Thoracic aorta (tissue), 2 donors: ENCODE measurements at regions not wholly inside any gene's neighbourhood (a gene's known extent, or its start where the extent isn't known, plus 50 kb on each side); places are given as distances from the start of the nearest gene placed in this dataset.

Experiments used
- ATAC-seq: fragments of 150-250 bp; one replicate; pipeline ENCODE4 v1.8.0; 2017; ENCODE audit warnings: low read depth; ENCODE audit not compliant: insufficient number of reproducible peaks, low FRiP score
- DNase-seq: peaks from one replicate; pipeline ENCODE4 v3.0.0-alpha.2; 2020; ENCODE audit warnings: low spot score
- H3K27ac ChIP-seq, 2 donors: fragments of 200-600 bp; sonication (generic); 1 replicate in 1 of 2; 2 replicates in 1 of 2; pipeline ENCODE4 v1.5.1; 2016; ENCODE audit warnings: mild to moderate bottlenecking in 2 of 2, moderate library complexity in 2 of 2
- H3K27me3 ChIP-seq: fragments of 200-600 bp; sonication (generic); replicated peaks from 2 replicates; pipeline ENCODE4 v1.6.0; 2016; ENCODE audit warnings: mild to moderate bottlenecking; ENCODE audit not compliant: insufficient read depth
- H3K36me3 ChIP-seq: fragments of 200-600 bp; sonication (generic); one replicate; pipeline ENCODE4 v1.5.1; 2016
- H3K4me1 ChIP-seq, 2 donors: fragments of 200-600 bp; sonication (generic); 1 replicate in 1 of 2; 2 replicates in 1 of 2; pipeline versions ENCODE4 v1.5.1 to v1.6.0; 2016; ENCODE audit warnings: low read depth in 2 of 2, mild to moderate bottlenecking in 1 of 2; ENCODE audit not compliant: control insufficient read depth in 1 of 2
- H3K4me3 ChIP-seq: fragments of 200-600 bp; sonication (generic); 2 replicates; pipeline ENCODE4 v1.5.1; 2016; ENCODE audit warnings: mild to moderate bottlenecking
- H3K9me3 ChIP-seq: fragments of 200-600 bp; sonication (generic); 2 replicates; pipeline ENCODE4 v1.5.1; 2016
- CTCF ChIP-seq: fragments of 200-600 bp; sonication (generic); IDR thresholded peaks from one replicate; pipeline ENCODE4 v1.5.1; 2019; ENCODE audit warnings: antibody characterized with exemption

- no peaks in the 10 kb centered on the region for H3K4me1 ChIP-seq
- H3K27me3 ChIP-seq, result no peaks in the 10 kb centered on the region
- H3K4me3 ChIP-seq, result no peak overlapping the region
- no peak for TF ChIP-seq CTCF
- no peaks in the 10 kb centered on the region for H3K36me3 ChIP-seq
- ATAC-seq, result no peak
- no peaks in the 10 kb centered on the region for H3K9me3 ChIP-seq
- no peak overlapping the region for H3K27ac ChIP-seq
- no peak for DNase-seq
These were observed 1125.4 kb upstream of the NXPH2 start for GRCh38 chr2:139905624-139906023.

- no peaks in the 10 kb centered on the region for H3K9me3 ChIP-seq
- H3K36me3 ChIP-seq, result no peaks in the 10 kb centered on the region
- H3K27ac ChIP-seq, result no peak overlapping the region
- ATAC-seq (no peak), DNase-seq (no peak)
- no peaks in the 10 kb centered on the region for H3K4me1 ChIP-seq
- H3K4me3 ChIP-seq, result no peak overlapping the region
- H3K27me3 ChIP-seq, result no peaks in the 10 kb centered on the region
- no peak for TF ChIP-seq CTCF
These were observed 1111.4 kb upstream of the NXPH2 start for GRCh38 chr2:139891636-139892035.

GRCh38 chr2:139885921-139886498 lies 1105.8 kb upstream of the NXPH2 start:
- Histone ChIP-seq H3K36me3 (no peaks in the 10 kb centered on the region), H3K4me1 (no peaks in the 10 kb centered on the region), H3K27me3 (no peaks in the 10 kb centered on the region), H3K4me3 (no peak overlapping the region), H3K9me3 (no peaks in the 10 kb centered on the region), H3K27ac (no peak overlapping the region)
- no peak for ATAC-seq
- DNase-seq, result no peak
- no peak for TF ChIP-seq CTCF

- TF ChIP-seq CTCF, result no peak
- no peaks in the 10 kb centered on the region for H3K4me1 ChIP-seq
- H3K9me3 ChIP-seq, result no peaks in the 10 kb centered on the region
- no peak overlapping the region for H3K4me3 ChIP-seq
- DNase-seq (no peak), ATAC-seq (no peak)
- H3K36me3 ChIP-seq, result no peaks in the 10 kb centered on the region
- no peaks in the 10 kb centered on the region for H3K27me3 ChIP-seq
- H3K27ac ChIP-seq, result no peak overlapping the region
These were observed 1096.8 kb upstream of the NXPH2 start for GRCh38 chr2:139876964-139877363.

GRCh38 chr2:139876321-139876720 lies 1096.1 kb upstream of the NXPH2 start:
- no peaks in the 10 kb centered on the region for H3K36me3 ChIP-seq
- no peak overlapping the region for H3K27ac ChIP-seq
- DNase-seq (no peak), ATAC-seq (no peak)
- no peak overlapping the region for H3K4me3 ChIP-seq
- H3K27me3 ChIP-seq, result no peaks in the 10 kb centered on the region
- no peak for TF ChIP-seq CTCF
- no peaks in the 10 kb centered on the region for H3K4me1 ChIP-seq
- H3K9me3 ChIP-seq, result no peaks in the 10 kb centered on the region
